Large intestine (tissue), 3 donors: ENCODE measurements at regions not wholly inside any gene's neighbourhood (a gene's known extent, or its start where the extent isn't known, plus 50 kb on each side); places are given as distances from the start of the nearest gene placed in this dataset.

Experiments used
- DNase-seq, 2 donors: peaks; one replicate each; pipeline versions ENCODE4 v3.0.0 to v3.0.0-alpha.2; 2013
- H3K27ac ChIP-seq: one replicate; pipeline ENCODE4 v1.5.1; 2013; ENCODE audit warnings: low read length
- H3K27me3 ChIP-seq: 2 replicates; pipeline ENCODE4 v1.6.1; 2013; ENCODE audit warnings: low read length; ENCODE audit not compliant: control insufficient read depth, insufficient read depth
- H3K36me3 ChIP-seq: 2 replicates; pipeline ENCODE4 v1.6.1; 2013; ENCODE audit warnings: low read length; ENCODE audit not compliant: control insufficient read depth, insufficient read depth
- H3K4me1 ChIP-seq: one replicate; pipeline ENCODE4 v1.6.1; 2013; ENCODE audit warnings: low read length; ENCODE audit not compliant: control insufficient read depth, insufficient read depth
- H3K4me3 ChIP-seq: one replicate; pipeline ENCODE4 v1.5.1; 2013; ENCODE audit warnings: low read length
- H3K9me3 ChIP-seq: one replicate; pipeline ENCODE4 v1.6.1; 2013; ENCODE audit warnings: mild to moderate bottlenecking, low read depth, low read length, moderate library complexity; ENCODE audit not compliant: control insufficient read depth
- WGBS: methylation state at CpG from one replicate; pipeline ENCODE4 v1.1.5; 2013; ENCODE audit warnings: low lambda C conversion rate; ENCODE audit not compliant: insufficient coverage; 5-methylcytosine and 5-hydroxymethylcytosine counted together

DNA sequence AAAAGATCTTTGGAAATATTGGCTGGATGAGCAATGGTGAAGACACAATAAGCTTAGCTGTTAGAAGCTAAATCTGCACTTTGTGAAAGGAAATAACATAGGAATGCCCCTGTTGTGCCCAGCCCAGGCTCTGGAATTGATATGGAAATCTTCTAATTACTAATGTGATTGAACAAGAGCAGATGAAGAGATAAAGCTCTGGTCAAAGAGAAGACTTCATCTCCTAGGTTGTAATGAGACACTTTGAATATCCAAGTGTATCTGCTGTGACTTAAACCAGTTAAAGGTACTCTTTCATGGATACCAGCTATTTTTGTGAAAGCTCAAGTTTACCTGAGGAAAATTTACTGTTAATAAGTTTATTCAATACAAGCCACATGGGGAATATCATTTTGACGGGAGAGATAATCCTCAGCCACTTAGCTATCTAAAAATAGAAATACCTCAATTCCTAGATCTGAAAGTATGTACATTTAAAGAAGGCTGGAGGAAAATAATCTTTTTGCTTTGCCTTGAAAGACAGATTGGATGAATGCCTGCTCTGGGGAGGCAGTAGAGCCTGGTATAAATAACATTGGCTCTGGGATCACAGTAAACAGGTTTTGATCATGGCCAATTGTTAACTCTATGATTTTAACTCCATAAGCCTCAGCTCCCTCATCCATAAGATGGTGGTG, 494.0 kb upstream of the B3GALT2 start:
- no peak overlapping the region for H3K27ac ChIP-seq
- no peaks in the 10 kb centered on the region for H3K4me1 ChIP-seq
- no peak overlapping the region for H3K4me3 ChIP-seq
- no CpG with 5 or more reads among the region's 1 CpG for WGBS
- no peaks in the 10 kb centered on the region for H3K36me3 ChIP-seq
- no peaks in the 10 kb centered on the region for H3K27me3 ChIP-seq
- H3K9me3 ChIP-seq, result no peaks in the 10 kb centered on the region
- no peak for DNase-seq

DNA sequence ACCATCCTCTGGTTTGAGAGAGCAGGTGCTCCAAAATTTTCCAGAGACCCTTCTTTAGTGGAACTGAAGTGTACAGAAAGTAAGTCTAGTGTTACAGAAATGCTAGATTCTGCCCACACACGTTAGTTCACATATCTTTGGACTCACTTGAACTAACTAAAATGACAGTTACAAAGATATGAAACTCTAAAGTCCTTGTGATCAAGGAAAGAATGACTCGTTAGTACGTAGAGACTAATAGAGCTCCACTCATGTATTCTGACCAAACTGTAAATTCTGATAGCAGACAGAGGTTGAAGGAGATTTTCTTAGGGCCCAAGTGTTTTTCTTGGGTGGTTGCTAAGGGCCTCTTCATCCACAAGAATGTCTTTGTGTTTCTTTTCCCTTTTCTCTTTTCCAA, 491.5 kb upstream of the B3GALT2 start:
- no peaks in the 10 kb centered on the region for H3K4me1 ChIP-seq

DNA sequence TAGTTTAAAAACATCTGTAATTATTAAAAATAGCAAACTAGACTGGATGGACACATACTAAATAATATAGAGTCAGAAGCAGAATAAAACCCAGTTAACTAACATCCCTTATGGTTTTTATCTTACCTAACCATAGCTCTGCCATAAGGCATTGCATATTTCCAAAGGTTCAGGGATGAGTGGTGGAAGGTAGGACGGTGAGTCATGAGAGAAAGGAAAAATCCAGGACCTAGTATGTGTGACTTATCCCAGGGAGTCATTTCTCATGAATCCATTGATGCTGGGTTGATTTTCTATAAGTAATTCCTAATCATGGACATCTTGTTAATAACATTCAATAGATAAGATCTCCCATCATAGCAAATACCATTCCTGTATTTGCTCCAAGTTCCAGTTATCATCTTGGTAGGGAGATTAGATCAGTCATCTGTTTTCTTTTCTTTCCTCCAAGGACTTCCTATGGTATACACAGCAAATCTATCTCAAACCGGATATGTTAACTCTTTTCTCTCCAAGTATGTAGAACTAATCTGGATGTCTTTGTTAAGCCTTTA, 490.7 kb upstream of the B3GALT2 start:
- Histone ChIP-seq H3K27ac (no peak overlapping the region), H3K4me3 (no peak overlapping the region), H3K36me3 (no peaks in the 10 kb centered on the region), H3K9me3 (no peaks in the 10 kb centered on the region), H3K4me1 (no peaks in the 10 kb centered on the region), H3K27me3 (no peaks in the 10 kb centered on the region)
- no peak for DNase-seq
- no CpG with 5 or more reads among the region's 2 CpGs for WGBS

More for the DNA sequence above, 491.5 kb upstream of the B3GALT2 start:
- Histone ChIP-seq H3K4me3 (no peak overlapping the region), H3K36me3 (no peaks in the 10 kb centered on the region), H3K9me3 (no peaks in the 10 kb centered on the region), H3K27me3 (no peaks in the 10 kb centered on the region), H3K27ac (peak overlapping the region; percentile 21)
- no CpG with 5 or more reads among the region's 3 CpGs for WGBS
- peak; percentile 6 to 58 for DNase-seq

DNA sequence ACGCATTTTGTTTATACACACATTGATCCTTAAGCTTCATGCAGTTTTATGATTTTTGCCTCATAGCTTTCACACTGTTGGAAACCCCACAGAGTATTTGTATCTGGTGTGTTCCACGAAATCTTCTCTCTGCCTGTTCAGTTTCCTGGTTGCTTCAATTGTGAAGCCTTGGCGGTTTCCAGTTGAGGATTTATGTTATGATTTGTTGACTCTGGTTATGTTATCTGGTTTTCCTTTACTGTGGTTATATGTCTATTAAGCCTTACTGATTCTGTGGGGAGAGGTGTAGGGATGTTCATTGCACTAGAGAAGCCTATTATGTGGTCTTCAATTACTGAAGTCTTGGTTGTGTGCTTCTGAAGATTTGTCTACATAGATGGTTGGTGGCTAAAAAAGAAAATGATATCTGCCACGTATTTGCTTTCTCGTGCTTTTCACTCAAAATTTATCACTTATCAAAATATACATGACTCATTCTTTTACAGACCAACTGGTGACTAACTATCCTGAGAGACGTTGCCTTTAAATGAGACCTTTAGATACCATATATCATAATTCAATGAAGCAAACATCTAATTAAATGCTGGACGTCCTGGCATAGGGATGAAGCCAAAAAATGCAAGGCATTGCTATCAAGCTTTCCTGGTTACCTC, 488.0 kb upstream of the B3GALT2 start:
- Histone ChIP-seq H3K4me3 (no peak overlapping the region), H3K4me1 (no peaks in the 10 kb centered on the region), H3K27ac (no peak overlapping the region), H3K9me3 (no peaks in the 10 kb centered on the region), H3K27me3 (no peaks in the 10 kb centered on the region), H3K36me3 (no peaks in the 10 kb centered on the region)
- DNase-seq, result peak in 1 of 2 donors; percentile 15
- WGBS, result no CpG with 5 or more reads among the region's 7 CpGs

DNA sequence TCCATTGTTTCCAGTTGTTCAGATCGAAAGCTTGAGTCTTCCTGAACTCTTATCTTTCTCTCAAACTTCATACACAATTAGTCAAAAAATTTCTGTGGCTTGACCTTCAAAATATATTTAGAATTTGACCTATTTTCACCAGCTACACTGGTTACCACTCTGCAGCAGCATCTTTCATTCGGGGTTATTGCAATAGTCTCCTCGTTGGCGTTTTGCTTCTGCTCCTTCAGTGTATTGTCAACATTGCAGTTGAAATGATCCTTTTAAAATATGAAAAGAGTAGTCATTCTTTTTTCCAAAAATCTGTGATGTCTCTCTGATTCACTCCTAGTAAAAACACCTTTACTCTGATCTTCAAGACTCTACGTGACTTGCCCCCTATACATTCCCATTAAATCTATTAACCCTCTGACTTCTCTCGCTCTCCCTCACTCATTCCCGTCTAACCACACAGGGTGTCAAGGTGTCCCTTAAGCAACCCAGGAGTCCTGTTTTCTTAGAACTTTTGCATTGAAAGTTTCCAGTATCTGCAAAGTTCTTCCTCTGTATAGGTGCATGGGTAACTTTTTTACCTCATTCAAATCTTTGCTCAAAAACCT, 480.2 kb upstream of the B3GALT2 start:
- Histone ChIP-seq H3K4me3 (no peak overlapping the region), H3K4me1 (no peaks in the 10 kb centered on the region), H3K36me3 (no peaks in the 10 kb centered on the region), H3K27ac (no peak overlapping the region), H3K9me3 (no peaks in the 10 kb centered on the region), H3K27me3 (no peaks in the 10 kb centered on the region)
- WGBS, result 100% methylated on average over 2 of the region's 7 CpGs
- no peak for DNase-seq

DNA sequence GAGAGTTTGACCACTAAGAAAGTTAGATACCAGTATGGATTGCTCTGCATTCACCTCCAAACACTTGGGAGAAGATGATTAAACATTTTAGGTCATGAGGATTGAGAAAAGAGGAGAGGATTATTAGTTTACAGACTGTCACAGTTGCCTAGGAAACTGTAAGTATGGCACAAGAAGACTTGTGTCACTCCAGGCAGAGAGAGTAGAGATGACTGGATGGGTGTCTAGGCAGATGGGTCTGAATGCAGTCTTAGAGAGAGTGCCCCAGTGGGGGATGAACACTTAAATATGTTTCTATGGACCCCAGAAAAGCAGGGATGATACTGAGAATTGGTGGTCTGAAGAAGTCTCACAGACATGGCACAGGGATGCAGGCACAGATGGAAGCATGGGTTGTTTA, 477.6 kb upstream of the B3GALT2 start:
- H3K4me1 ChIP-seq, result no peaks in the 10 kb centered on the region

DNA sequence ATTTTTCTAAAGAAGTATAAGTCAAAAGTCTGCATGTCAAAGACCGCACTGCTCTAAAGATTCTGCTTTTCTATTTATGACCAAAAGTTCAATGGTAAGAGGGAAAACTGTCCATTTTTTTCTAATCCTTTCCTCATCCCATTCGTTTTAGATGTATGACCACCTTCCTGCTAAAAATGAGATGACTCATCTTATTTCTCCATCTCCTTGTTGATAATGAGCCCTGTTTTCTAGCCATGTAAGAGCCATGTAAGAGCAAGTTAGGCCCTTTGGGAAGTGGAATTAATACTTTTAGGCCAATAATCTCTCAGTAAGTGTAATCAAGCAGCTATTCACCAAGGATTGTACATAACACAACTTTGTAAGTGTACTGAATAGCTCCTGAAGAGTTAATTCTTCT, 475.6 kb upstream of the B3GALT2 start:
- no peaks in the 10 kb centered on the region for H3K36me3 ChIP-seq
- H3K4me1 ChIP-seq, result peaks cover 2% of the 10 kb centered on the region
- H3K27ac ChIP-seq, result no peak overlapping the region
- no peaks in the 10 kb centered on the region for H3K9me3 ChIP-seq
- DNase-seq, result no peak
- H3K27me3 ChIP-seq, result no peaks in the 10 kb centered on the region
- H3K4me3 ChIP-seq, result no peak overlapping the region
- WGBS, result 100% methylated on average over 1 of the region's 2 CpGs

More for the DNA sequence above, 477.6 kb upstream of the B3GALT2 start:
- no peaks in the 10 kb centered on the region for H3K36me3 ChIP-seq
- DNase-seq, result no peak
- no peaks in the 10 kb centered on the region for H3K27me3 ChIP-seq
- no peak overlapping the region for H3K4me3 ChIP-seq
- no peaks in the 10 kb centered on the region for H3K9me3 ChIP-seq
- no peak overlapping the region for H3K27ac ChIP-seq

DNA sequence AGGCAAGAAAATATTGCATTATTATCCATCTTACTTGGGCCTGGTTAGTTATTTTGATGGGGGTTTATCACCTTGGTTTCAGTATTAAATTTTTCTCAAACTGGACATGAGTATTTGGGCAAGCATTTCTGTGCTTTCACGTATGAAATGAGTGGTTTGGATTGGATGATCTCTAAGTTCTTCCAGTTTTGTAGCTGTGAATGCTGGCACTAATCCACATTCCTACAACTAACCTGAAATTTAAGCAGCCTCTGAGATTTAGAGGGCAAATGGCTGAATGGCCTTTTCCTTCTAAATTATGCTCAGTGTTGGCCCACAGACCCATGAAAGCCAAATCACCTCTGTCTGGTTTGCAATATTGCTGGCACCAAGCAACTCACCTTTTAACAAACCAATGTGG, 475.0 kb upstream of the B3GALT2 start:
- H3K36me3 ChIP-seq, result no peaks in the 10 kb centered on the region
- H3K4me1 ChIP-seq, result peaks cover 2% of the 10 kb centered on the region
- no peak overlapping the region for H3K27ac ChIP-seq
- no peaks in the 10 kb centered on the region for H3K27me3 ChIP-seq
- H3K4me3 ChIP-seq, result no peak overlapping the region
- WGBS, result no CpG with 5 or more reads among the region's 1 CpG
- H3K9me3 ChIP-seq, result no peaks in the 10 kb centered on the region
- no peak for DNase-seq

DNA sequence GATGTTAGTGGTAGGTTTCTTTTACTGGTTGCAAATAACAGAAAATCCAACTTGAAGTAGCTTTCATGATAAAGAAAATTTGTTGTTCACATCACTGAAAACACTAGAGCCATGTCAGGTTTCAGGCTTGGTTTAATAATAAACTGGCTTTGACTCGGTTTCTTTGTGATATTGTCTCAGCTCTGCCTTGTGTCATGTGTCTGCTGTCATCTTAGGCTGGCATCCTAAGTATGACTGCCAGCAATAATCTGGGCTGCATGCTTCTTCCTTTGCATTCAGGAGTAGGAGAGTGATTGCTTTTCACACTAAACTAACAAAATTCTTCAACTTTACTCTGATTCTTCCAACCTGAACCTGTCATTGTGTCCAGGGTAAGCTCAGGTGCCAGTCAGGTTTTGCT, 474.0 kb upstream of the B3GALT2 start:
- Histone ChIP-seq H3K36me3 (no peaks in the 10 kb centered on the region), H3K27ac (no peak overlapping the region), H3K4me3 (no peak overlapping the region), H3K27me3 (no peaks in the 10 kb centered on the region), H3K4me1 (peaks cover 2% of the 10 kb centered on the region), H3K9me3 (no peaks in the 10 kb centered on the region)
- no peak for DNase-seq
- WGBS, result no CpG with 5 or more reads among the region's 1 CpG

DNA sequence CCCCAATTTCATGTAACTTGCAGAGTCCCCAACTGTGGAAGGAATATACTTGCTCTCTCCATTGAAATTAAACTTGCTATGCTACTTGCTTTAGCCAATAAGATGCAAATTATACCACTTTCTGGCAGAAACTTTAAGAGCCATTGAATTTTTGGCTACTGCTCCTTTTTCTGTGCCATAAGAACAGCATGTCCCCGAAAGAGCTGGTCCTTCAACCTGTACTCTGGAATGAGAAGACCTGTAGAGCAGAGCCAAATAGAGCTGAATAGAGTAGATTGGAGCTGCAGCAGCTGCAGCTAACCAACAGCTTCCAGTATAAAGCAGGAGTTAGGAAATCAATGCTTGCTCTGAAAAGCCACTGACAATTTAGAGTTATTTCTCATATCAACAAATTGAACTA, 472.3 kb upstream of the B3GALT2 start:
- DNase-seq, result no peak
- Histone ChIP-seq H3K4me1 (peaks cover 2% of the 10 kb centered on the region), H3K27ac (no peak overlapping the region), H3K4me3 (no peak overlapping the region), H3K27me3 (no peaks in the 10 kb centered on the region), H3K9me3 (peaks cover 4% of the 10 kb centered on the region), H3K36me3 (no peaks in the 10 kb centered on the region)
- WGBS, result no CpG with 5 or more reads among the region's 1 CpG
